Vagina (tissue), 2 donors: ENCODE measurements at regions not wholly inside any gene's neighbourhood (a gene's known extent, or its start where the extent isn't known, plus 50 kb on each side); places are given as distances from the start of the nearest gene placed in this dataset.

ENCODE experiments used
- CTCF ChIP-seq, 3 experiments: fragments of 450-650 bp in 2 of 3; fragments of 200-600 bp in 1 of 3; sonication (generic) in 1 of 3; IDR thresholded peaks; one replicate each; pipeline ENCODE4 v1.5.1; 2017 to 2019; ENCODE audit warnings: antibody characterized with exemption in 3 of 3, mild to moderate bottlenecking in 2 of 3, moderate library complexity in 2 of 3
- POLR2A ChIP-seq, 2 donors: fragments of 450-650 bp; IDR thresholded peaks; one replicate each; pipeline ENCODE4 v1.6.1; 2017; ENCODE audit warnings: antibody characterized with exemption in 2 of 2, mild to moderate bottlenecking in 2 of 2, moderate library complexity in 2 of 2

- TF ChIP-seq CTCF (IDR thresholded peaks at IDR 0.05) (no peak), POLR2A (IDR thresholded peaks at IDR 0.05) (no peak)
These were observed 1075.4 kb upstream of the C9orf72 start for GRCh38 chr9:28648723-28649122.
